Naive thymus-derived CD4-positive, alpha-beta T cell (primary cell): ENCODE measurements at regions not wholly inside any gene's neighbourhood (a gene's known extent, or its start where the extent isn't known, plus 50 kb on each side); places are given as distances from the start of the nearest gene placed in this dataset.
A peak's percentile ranks its signal among the peaks of the same experiment; 100 is the strongest.
"Not testable (repeated sequence)": the region's sequence is repeated elsewhere in the genome, so short reads cannot be mapped to it uniquely, and the experiment has no call there.

Experiments used
- ATAC-seq: fragments of 150-1000 bp; cut with Tn5 transposase; 2 replicates; pipeline ENCODE4 v1.10.0; 2021; ENCODE audit warnings: mild to moderate bottlenecking, moderate library complexity
- CTCF ChIA-PET: fragments of 350-600 bp; sonication (Branson Sonifier 250); formaldehyde crosslinking; loops from one replicate; lab custom pipeline; 2021; ENCODE audit warnings: antibody characterized with exemption; lab: Charles Lee
- POLR2A ChIA-PET: fragments of 350-600 bp; sonication (Branson Sonifier 250); formaldehyde crosslinking; loops from one replicate; lab custom pipeline; 2021; ENCODE audit warnings: antibody characterized with exemption, inconsistent platforms; lab: Charles Lee
- DNase-seq, 9 donors: peaks; one replicate each; pipeline versions ENCODE4 v3.0.0 to v3.0.0-alpha.2; 2020 to 2022; ENCODE audit warnings: mixed read lengths in 1 of 9
- H3K27ac ChIP-seq: one replicate; pipeline ENCODE4 v1.7.0; 2013; ENCODE audit warnings: mild to moderate bottlenecking, low read depth, low read length, moderate library complexity
- H3K27me3 ChIP-seq, 2 donors: one replicate each; pipeline ENCODE4 v1.7.0; 2013; ENCODE audit warnings: low read length in 2 of 2, mild to moderate bottlenecking in 2 of 2, moderate library complexity in 2 of 2; ENCODE audit not compliant: control insufficient read depth in 2 of 2, insufficient read depth in 2 of 2
- H3K36me3 ChIP-seq, 3 experiments: 1 replicate in 2 of 3; 2 replicates in 1 of 3; pipeline ENCODE4 v1.7.0; 2013; ENCODE audit warnings: low read length in 3 of 3, mild to moderate bottlenecking in 3 of 3, moderate library complexity in 1 of 3; ENCODE audit not compliant: insufficient read depth in 3 of 3, control insufficient read depth in 2 of 3
- H3K4me1 ChIP-seq, 2 donors: one replicate each; pipeline ENCODE4 v1.7.0; 2013; ENCODE audit warnings: low read length in 2 of 2, mild to moderate bottlenecking in 2 of 2, moderate library complexity in 1 of 2; ENCODE audit not compliant: control insufficient read depth in 2 of 2, insufficient read depth in 2 of 2
- H3K4me3 ChIP-seq: 2 replicates; pipeline ENCODE4 v1.7.0; 2013; ENCODE audit warnings: mild to moderate bottlenecking, low read length
- H3K9me3 ChIP-seq, 3 experiments: 1 replicate in 2 of 3; 2 replicates in 1 of 3; pipeline ENCODE4 v1.7.0; 2013; ENCODE audit warnings: low read length in 3 of 3; ENCODE audit not compliant: control insufficient read depth in 2 of 3
- H3K27ac Mint-ChIP-seq, 9 donors: one replicate each; pipeline ENCODE4 v1.8.0; 2020 to 2022; ENCODE audit warnings: mixed read lengths in 9 of 9, mild to moderate bottlenecking in 8 of 9, moderate library complexity in 5 of 9, inconsistent platforms in 2 of 9
- H3K27me3 Mint-ChIP-seq, 5 donors: one replicate each; pipeline ENCODE4 v1.8.0; 2021 to 2022; ENCODE audit warnings: mixed read lengths in 5 of 5, mild to moderate bottlenecking in 1 of 5
- H3K36me3 Mint-ChIP-seq, 5 donors: one replicate each; pipeline ENCODE4 v1.8.0; 2020 to 2022; ENCODE audit warnings: mixed read lengths in 5 of 5, mild to moderate bottlenecking in 3 of 5, inconsistent platforms in 1 of 5
- H3K4me1 Mint-ChIP-seq, 7 donors: one replicate each; pipeline ENCODE4 v1.8.0; 2020 to 2022; ENCODE audit warnings: mixed read lengths in 7 of 7, mild to moderate bottlenecking in 3 of 7, inconsistent platforms in 1 of 7
- H3K4me3 Mint-ChIP-seq, 10 donors: one replicate each; pipeline ENCODE4 v1.8.0; 2020 to 2022; ENCODE audit warnings: mild to moderate bottlenecking in 10 of 10, mixed read lengths in 10 of 10, moderate library complexity in 6 of 10, inconsistent platforms in 2 of 10
- H3K9me3 Mint-ChIP-seq, 11 donors: one replicate each; pipeline ENCODE4 v1.8.0; 2020 to 2022; ENCODE audit warnings: mixed read lengths in 11 of 11, mild to moderate bottlenecking in 4 of 11, inconsistent platforms in 1 of 11, moderate library complexity in 1 of 11
- intact Hi-C, 2 donors: fragments of 100-400 bp; cut with micrococcal nuclease; formaldehyde crosslinking; loops; one replicate each; pipeline ENCODE4 v1.15.1; 2023

- H3K27ac Mint-ChIP-seq = no peak overlapping the region
- Histone ChIP-seq H3K4me1 (no peaks in the 10 kb centered on the region), H3K27me3 (no peaks in the 10 kb centered on the region), H3K4me3 (no peak overlapping the region), H3K9me3 (no peaks in the 10 kb centered on the region), H3K36me3 (no peaks in the 10 kb centered on the region), H3K27ac (no peak overlapping the region)
- CTCF ChIA-PET = no interaction called here
- peaks cover 23 to 83% (median 49%) of the 10 kb centered on the region in 5 donors for H3K27me3 Mint-ChIP-seq
- H3K4me1 Mint-ChIP-seq = no peaks in the 10 kb centered on the region
- no peak for DNase-seq
- no peaks in the 10 kb centered on the region for H3K36me3 Mint-ChIP-seq
- POLR2A ChIA-PET = no interaction called here
- H3K4me3 Mint-ChIP-seq = no peak overlapping the region
- intact Hi-C loops = no loop called here
- peaks cover 0 to 7% (median 0%) of the 10 kb centered on the region in 11 donors for H3K9me3 Mint-ChIP-seq
- ATAC-seq = no peak
These were observed 56.5 kb downstream of the OR2J2 start for GRCh38 chr6:29227235-29227634.

DNA sequence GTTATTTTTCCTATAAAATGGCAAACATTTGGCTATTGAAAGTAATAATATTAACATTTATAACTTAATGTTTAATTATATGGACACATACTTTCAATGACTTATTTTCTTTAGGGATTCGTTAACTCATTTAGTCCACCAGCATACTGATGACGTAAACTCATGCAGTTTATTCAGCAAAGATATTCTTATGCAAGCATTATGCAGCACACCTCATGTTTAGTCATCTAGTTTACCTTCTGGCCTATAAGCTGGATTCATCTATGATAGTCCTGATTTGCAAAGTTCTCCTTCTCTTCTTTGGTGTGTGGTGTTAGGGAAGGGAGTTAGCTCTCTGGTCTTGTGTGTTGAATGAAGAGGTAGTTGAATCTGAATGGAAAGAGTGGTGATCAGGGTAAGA, 60.0 kb downstream of the OR2J2 start:
- Histone ChIP-seq H3K4me3 (no peak overlapping the region), H3K4me1 (no peaks in the 10 kb centered on the region), H3K27me3 (no peaks in the 10 kb centered on the region), H3K9me3 (no peaks in the 10 kb centered on the region), H3K36me3 (no peaks in the 10 kb centered on the region), H3K27ac (no peak overlapping the region)
- no peaks in the 10 kb centered on the region for H3K4me1 Mint-ChIP-seq
- ChIA-PET POLR2A (no interaction called here), CTCF (interaction anchor here (0.6 kb wide), 1 partner anchor 1186 kb away, joined by 3 read pairs; no protein-coding TSS in a partner anchor)
- no peaks in the 10 kb centered on the region for H3K36me3 Mint-ChIP-seq
- peaks cover 20 to 54% (median 41%) of the 10 kb centered on the region in 5 donors for H3K27me3 Mint-ChIP-seq
- ATAC-seq (no peak), DNase-seq (no peak)
- no peak overlapping the region for H3K4me3 Mint-ChIP-seq
- H3K9me3 Mint-ChIP-seq = peaks cover 0 to 7% (median 0%) of the 10 kb centered on the region in 11 donors
- intact Hi-C loops = no loop called here
- H3K27ac Mint-ChIP-seq = no peak overlapping the region

DNA sequence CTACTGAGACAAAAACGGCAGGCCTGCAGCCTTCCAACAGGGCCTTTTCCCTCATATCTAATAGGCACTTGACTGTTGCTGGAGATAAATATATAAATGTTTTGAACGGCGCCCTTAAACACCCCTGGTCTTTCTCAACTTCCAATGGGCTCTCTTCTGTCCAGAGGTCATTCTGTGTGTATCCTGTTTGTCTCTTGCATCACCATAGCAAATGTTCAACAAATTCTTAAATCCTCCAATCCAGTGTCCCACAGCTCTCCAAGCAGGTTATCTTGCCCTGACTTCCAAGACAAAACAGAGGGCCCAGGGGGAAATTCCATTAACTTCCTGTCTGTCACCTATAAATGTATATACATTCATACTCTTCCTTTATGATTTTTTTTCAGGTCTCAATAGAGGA, 62.0 kb downstream of the OR2J2 start:
- H3K36me3 ChIP-seq = no peaks in the 10 kb centered on the region
- no peaks in the 10 kb centered on the region for H3K4me1 Mint-ChIP-seq
- H3K4me1 ChIP-seq = no peaks in the 10 kb centered on the region
- peaks cover 9 to 37% (median 22%) of the 10 kb centered on the region in 5 donors for H3K27me3 Mint-ChIP-seq
- CTCF ChIA-PET = no interaction called here
- no peak overlapping the region for H3K4me3 Mint-ChIP-seq
- POLR2A ChIA-PET = no interaction called here
- no peaks in the 10 kb centered on the region for H3K36me3 Mint-ChIP-seq
- H3K9me3 Mint-ChIP-seq = peaks cover 0 to 7% (median 0%) of the 10 kb centered on the region in 11 donors
- no peaks in the 10 kb centered on the region for H3K27me3 ChIP-seq
- no peak for DNase-seq
- intact Hi-C loops = no loop called here
- ATAC-seq = no peak
- H3K27ac Mint-ChIP-seq = no peak overlapping the region
- H3K4me3 ChIP-seq = no peak overlapping the region
- no peak overlapping the region for H3K27ac ChIP-seq
- H3K9me3 ChIP-seq = no peaks in the 10 kb centered on the region

DNA sequence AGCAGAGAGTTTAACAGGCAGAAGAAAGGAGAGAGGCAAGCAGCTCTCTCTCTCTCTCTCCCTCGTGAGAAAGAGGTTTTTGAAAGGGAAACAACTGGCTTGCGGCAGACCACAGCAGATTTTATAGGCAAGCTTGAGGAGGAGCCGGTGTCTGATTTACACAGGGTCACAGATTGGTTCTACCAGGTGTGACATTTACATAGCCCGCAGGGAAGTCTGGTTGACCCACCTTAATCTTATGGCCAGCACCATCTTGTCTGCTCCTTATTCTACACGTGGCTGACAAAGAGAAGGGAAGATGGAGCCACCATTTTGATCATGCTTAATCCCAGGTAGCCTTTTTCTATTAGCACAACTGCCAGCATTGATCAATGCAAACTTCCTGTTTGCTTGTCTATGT, 65.4 kb downstream of the OR2J2 start:
- no peak overlapping the region for H3K27ac ChIP-seq
- Mint-ChIP-seq H3K27ac (no peak overlapping the region), H3K27me3 (peaks cover 5 to 38% (median 26%) of the 10 kb centered on the region in 5 donors), H3K9me3 (peaks cover 0 to 11% (median 0%) of the 10 kb centered on the region in 11 donors), H3K36me3 (no peaks in the 10 kb centered on the region), H3K4me3 (peak overlapping the region in 1 of 10 donors; percentile 8), H3K4me1 (no peaks in the 10 kb centered on the region)
- no peaks in the 10 kb centered on the region for H3K27me3 ChIP-seq
- ChIA-PET CTCF (no interaction called here), POLR2A (no interaction called here)
- H3K4me3 ChIP-seq = no peak overlapping the region
- ATAC-seq (no peak), DNase-seq (no peak)
- intact Hi-C loops = no loop called here
- H3K4me1 ChIP-seq = no peaks in the 10 kb centered on the region
- no peaks in the 10 kb centered on the region for H3K9me3 ChIP-seq
- H3K36me3 ChIP-seq = no peaks in the 10 kb centered on the region

DNA sequence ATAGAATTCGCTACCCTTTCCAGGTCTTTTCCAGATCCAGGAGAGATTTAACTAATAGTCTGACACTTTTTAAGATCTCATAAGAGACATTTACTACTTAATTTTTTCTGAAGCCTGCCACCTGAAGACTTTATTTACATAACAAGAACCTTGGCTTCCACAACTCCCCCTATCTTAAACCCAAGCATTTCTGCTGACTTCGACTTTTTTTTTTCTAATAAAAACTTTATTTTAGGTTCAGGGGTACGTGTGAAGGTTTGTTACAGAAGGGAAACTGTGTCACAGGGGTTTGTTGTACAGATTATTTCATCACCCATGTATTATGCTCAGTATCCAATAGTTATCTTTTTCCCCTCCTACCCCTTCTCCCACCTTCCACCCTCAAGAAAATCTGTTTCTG, 64.9 kb upstream of the OR14J1 start:
- DNase-seq (no peak), ATAC-seq (no peak)
- Mint-ChIP-seq H3K4me3 (no peak overlapping the region), H3K36me3 (no peaks in the 10 kb centered on the region), H3K27ac (no peak overlapping the region), H3K9me3 (peaks cover 0 to 14% (median 2%) of the 10 kb centered on the region in 11 donors), H3K4me1 (no peaks in the 10 kb centered on the region), H3K27me3 (peaks cover 8 to 40% (median 26%) of the 10 kb centered on the region in 5 donors)
- H3K9me3 ChIP-seq = no peaks in the 10 kb centered on the region
- ChIA-PET CTCF (no interaction called here), POLR2A (no interaction called here)
- intact Hi-C loops = no loop called here
- no peaks in the 10 kb centered on the region for H3K36me3 ChIP-seq
- H3K27ac ChIP-seq = no peak overlapping the region
- H3K4me1 ChIP-seq = no peaks in the 10 kb centered on the region
- H3K27me3 ChIP-seq = no peaks in the 10 kb centered on the region
- no peak overlapping the region for H3K4me3 ChIP-seq

GRCh38 chr6:29243044-29243443, 58.5 kb upstream of the OR14J1 start:
- CTCF ChIA-PET, H3K36me3 ChIP-seq, DNase-seq, ATAC-seq, H3K4me3 Mint-ChIP-seq, intact Hi-C loops, H3K27ac Mint-ChIP-seq, POLR2A ChIA-PET, H3K9me3 ChIP-seq, H3K27ac ChIP-seq, H3K4me3 ChIP-seq, H3K27me3 ChIP-seq, H3K4me1 ChIP-seq, H3K4me1 Mint-ChIP-seq: not testable (repeated sequence)
- Mint-ChIP-seq H3K9me3 (peaks cover 15 to 57% (median 26%) of the 10 kb centered on the region in 11 donors), H3K27me3 (peaks cover under 1 to 85% (median 63%) of the 10 kb centered on the region in 5 donors), H3K36me3 (peaks cover 0 to 26% (median 10%) of the 10 kb centered on the region in 5 donors)
